ENCODE measurements at regions not wholly inside any gene's neighbourhood (a gene's known extent, or its start where the extent isn't known, plus 50 kb on each side); places are given as distances from the start of the nearest gene placed in this dataset.

- no peak for DNase-seq
These were observed 335.3 kb downstream of the CTTN start for GRCh38 chr11:70733327-70734325.

- no peak for DNase-seq
These were observed 336.1 kb downstream of the CTTN start for GRCh38 chr11:70734379-70734778.

GRCh38 chr11:70734911-70735310 lies 336.6 kb downstream of the CTTN start:
- no peak for DNase-seq

DNA sequence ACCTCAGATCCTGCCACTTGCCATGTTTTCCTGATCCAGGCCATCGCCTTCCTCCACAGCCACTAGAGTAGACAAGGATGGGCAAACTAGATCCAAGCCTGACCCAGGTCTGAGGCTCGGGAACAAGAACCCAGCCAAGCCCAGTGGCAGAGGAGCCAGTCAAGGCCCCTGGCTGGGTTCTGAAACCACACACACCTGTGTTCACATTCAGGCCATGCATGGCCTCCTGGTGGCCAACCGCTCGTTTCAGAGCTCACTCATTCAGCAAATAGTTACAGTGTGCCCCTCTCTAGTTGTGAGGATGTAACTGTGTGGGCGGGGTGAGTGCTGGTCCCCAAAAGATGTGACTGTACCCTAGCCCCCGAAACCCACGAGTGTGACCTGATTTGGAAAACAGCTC lies 337.6 kb downstream of the CTTN start:
- no peak for DNase-seq

DNA sequence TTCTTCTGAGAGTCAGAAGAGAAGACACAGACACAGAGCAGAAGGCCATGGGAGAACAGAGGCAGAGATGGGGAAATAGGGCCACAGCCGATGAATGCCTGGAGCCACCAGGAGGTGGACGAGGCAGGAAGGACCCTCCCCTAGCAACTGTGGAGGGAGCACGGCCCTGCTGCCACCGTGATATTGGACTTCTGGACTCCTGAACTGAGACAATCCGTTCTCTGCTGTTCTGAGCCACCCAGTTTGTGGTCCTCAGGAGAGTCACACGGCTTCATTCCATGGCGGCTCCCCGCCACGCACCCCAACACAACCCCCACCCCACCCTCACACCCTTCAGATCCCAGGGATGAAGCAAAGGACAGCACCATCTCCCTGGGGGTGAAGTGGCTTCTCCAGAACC lies 338.1 kb downstream of the CTTN start:
- DNase-seq: no peak

GRCh38 chr11:70736937-70737640 lies 338.8 kb downstream of the CTTN start:
- DNase-seq: no peak

DNA sequence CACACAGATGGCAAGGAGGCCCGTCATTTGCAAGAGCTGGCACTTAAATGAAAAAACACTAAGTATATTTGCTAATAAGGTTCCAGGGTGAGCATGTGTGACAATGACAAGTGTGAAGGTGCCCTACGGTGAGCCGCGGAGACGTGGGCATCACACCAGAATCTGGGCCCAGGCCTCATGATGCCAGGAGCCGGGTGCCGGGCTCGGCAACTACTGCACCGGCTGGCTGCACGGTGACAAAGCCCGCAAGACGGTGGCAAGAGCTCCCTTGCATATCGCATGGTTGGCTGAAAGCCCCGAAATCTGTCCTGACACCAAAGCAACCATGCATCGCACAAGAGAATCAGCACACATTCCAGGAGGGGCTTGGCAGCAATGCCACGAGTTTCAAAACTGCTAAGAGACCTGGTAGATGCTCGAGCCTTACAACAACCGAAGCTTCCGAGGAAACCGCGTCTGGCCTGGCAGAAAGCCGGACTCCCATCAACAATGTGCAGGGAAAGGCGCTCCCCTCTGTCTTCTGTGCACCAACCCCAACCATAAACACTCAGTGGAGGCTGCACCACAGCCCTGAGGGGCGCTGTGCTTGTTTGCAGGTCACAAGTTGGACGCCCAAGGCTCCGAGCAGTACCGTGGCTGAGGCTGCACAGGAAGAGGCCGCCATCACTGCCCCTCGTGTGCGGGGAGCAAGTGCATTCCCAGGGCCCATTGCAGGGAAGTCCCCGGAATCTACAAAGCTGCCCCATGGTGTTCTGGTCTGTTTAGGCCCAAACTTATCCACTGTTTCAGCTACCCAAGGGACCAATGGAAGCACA lies 339.7 kb downstream of the CTTN start:
- DNase-seq: no peak

DNA sequence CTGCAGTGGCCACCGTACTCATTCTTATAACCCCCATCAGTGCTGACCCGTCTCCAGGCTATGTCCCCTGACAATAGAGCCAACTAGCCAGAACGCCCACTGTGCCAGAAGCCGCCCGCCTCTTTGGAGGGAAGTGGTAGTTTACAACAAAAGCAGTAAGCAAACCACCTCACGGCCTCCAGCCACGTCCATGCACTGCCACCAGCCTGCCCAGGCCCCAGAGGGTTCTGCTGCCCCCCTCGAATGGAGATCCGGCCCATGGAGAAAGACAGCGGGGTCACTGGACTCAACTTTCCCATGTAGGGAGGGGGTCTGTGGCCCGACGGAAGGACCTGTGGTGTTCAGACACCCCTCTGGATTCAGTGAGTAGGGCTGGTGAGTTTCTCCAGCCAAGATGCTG lies 340.3 kb downstream of the CTTN start:
- no peak for DNase-seq

DNA sequence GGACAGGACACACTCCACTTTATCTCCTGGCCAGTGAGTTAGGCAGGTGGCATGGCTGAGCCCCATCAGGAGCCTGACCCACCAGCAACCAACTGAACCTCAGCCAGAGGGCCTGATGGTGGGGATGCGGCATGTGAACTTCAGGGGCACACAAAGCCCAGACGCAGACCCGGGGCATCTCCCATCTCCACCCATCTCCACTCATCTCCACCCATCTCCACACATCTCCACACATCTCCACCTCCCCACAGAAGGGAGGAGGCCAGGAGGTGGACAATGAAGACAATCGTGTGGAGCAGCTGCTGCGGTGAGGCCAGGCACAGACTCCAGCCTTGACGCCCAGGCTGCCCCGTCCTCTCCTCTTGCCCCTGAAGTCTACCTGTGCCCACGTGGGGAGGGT lies 340.8 kb downstream of the CTTN start:
- no peak for DNase-seq

GRCh38 chr11:70739811-70740487 lies 341.6 kb downstream of the CTTN start:
- no peak for DNase-seq

- DNase-seq: no peak
These were observed 342.1 kb downstream of the CTTN start for GRCh38 chr11:70740488-70740851.

- no peak for DNase-seq
These were observed 342.8 kb downstream of the CTTN start for GRCh38 chr11:70741085-70741484.

DNA sequence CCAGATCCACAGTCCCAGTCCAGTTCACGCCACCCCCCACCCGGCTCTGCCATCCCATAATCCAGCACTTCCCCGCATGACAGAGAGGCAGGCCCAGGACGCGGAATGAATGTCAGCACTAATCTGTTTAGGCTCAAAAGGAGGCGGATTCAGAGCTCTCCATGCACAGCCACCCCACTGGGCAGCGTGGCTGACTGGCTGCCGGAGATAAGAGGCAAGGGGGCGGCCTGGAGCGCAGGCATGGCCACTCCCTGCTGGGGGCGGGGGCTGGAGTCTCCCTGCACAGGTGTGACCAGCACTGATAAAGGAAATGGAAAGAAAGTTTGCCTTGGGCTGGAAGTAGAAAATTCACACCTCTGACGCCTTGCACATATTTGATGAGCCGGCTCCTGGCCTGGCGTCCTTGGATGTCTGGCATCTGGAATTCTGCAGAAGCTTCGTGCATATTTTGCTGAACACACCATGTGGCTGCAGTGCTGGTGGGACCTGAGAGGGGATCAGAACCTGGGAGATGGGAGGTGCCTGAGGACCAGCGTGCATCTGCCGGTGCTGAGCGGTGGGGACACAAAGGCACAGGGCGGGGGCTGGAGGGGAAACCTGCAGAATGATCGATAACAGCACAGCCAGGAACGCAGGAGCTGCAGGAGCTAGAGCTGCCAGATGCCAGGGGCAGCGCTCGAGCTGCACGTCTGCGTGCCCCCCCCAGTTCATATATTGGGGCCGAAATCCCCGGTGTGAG lies 344.4 kb downstream of the CTTN start:
- DNase-seq: no peak

- no peak for DNase-seq
These were observed 345.0 kb downstream of the CTTN start for GRCh38 chr11:70743329-70743728.

DNA sequence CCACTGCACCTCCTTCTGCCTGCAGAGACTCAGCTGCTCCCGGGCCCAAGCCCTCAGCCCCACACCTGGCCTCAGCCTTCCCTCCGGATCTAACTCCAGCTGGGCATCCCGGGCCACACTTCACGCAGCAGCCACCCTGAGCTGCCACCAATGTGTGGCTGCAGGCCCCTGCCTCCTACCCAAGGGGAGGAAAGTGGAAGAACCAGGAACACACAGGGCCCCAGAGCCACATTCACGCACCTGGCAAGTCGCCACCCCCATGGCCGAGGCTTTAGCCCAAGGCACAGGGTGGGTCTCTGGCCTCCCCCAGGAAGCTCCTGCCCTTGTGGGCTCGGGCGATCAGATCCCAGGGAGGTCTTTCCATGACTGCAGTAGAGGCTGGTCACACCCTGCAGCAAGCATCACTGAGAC lies 345.6 kb downstream of the CTTN start:
- no peak for DNase-seq

- no peak for DNase-seq
These were observed 346.3 kb downstream of the CTTN start for GRCh38 chr11:70744396-70745185.

DNA sequence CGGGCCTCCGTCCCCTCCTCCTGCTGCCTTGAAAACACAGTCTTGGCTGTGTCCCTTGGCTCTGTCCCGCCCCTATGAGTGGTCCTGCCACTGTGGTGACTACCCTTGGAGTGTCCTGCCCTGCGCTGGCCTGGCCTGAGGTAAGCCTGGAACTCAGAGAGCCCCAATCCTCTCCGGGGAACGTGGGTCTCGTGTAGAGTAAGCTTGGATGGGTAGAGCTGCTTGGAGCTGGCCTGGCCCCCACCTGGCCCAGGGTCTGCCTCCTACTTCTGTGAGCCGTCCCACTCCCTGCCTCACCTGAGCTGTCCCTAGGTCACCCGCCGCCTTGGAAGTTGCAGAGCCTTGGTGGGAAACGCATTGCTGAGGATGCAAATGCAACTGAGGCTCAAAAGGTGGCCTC lies 347.1 kb downstream of the CTTN start:
- DNase-seq: no peak

DNA sequence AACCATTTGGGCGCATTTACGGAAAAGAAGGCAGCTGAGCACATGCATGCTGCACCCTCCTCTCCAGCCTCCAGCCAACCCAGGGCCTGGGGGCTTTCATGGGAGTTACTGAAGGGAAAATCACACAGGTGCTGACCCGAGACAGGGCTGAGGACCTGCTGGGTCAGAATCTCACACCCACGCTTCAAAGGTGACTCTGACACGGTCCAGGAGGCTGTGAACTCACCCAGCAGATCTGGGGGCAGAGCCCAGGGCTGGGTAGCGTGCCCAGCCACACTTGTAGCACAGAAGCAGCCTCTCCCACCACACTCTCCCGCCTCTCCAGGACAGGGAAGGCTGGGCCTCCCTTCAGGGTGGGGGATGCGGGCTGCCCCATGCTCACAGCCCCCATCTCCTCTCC lies 347.6 kb downstream of the CTTN start:
- DNase-seq: no peak

DNA sequence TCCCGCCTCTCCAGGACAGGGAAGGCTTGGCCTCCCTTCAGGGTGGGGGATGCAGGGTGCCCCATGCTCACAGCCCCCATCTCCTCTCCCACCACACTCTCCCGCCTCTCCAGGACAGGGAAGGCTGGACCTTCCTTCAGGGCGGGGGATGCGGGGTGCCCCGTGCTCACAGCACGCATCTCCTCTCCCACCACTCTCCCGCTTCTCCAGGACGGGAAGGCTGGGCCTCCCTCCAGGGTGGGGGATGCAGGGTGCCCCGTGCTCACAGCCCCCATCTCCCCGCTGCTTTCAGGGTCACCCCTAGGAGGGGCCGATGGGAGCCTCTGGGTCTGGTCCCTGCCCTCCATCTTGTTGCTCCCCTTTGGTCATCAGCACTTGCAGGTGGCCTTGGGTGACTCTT lies 348.0 kb downstream of the CTTN start:
- no peak for DNase-seq

GRCh38 chr11:70747285-70747684 lies 349.0 kb downstream of the CTTN start:
- no peak for DNase-seq

GRCh38 chr11:70747921-70748320 lies 349.6 kb downstream of the CTTN start:
- no peak for DNase-seq
